Liver (tissue), 3 donors: ENCODE measurements at regions not wholly inside any gene's neighbourhood (a gene's known extent, or its start where the extent isn't known, plus 50 kb on each side); places are given as distances from the start of the nearest gene placed in this dataset.

Source experiments
- ATF3 ChIP-seq: IDR thresholded peaks from 2 replicates; pipeline ENCODE4 v1.6.1; 2016; ENCODE audit warnings: antibody characterized with exemption
- CTCF ChIP-seq: fragments of 150-350 bp; IDR thresholded peaks from 2 replicates; pipeline ENCODE4 v1.5.1; 2017; ENCODE audit warnings: improper control_type of control experiment, low read depth, low read length; ENCODE audit not compliant: missing input control
- FOXA1 ChIP-seq: IDR thresholded peaks from 2 replicates; pipeline ENCODE4 v1.6.1; 2016; ENCODE audit warnings: antibody characterized with exemption
- GABPA ChIP-seq, 2 donors: IDR thresholded peaks in 1 of 2; conservative IDR thresholded peaks in 1 of 2; 2 replicates each; pipeline ENCODE4 v1.6.1; 2016; ENCODE audit warnings: antibody characterized with exemption in 2 of 2, mild to moderate bottlenecking in 1 of 2, moderate library complexity in 1 of 2
- HNF4A ChIP-seq, 2 donors: conservative IDR thresholded peaks; 2 replicates each; pipeline ENCODE4 v1.6.1; 2016; ENCODE audit warnings: antibody characterized with exemption in 2 of 2, mild to moderate bottlenecking in 2 of 2
- MAX ChIP-seq: IDR thresholded peaks from 2 replicates; pipeline ENCODE4 v1.6.1; 2016; ENCODE audit warnings: antibody characterized with exemption
- RAD21 ChIP-seq, 2 donors: IDR thresholded peaks; 2 replicates each; pipeline ENCODE4 v1.6.1; 2016; ENCODE audit warnings: antibody characterized with exemption in 2 of 2, mild to moderate bottlenecking in 2 of 2
- RXRA ChIP-seq, 2 donors: IDR thresholded peaks; 2 replicates each; pipeline ENCODE4 v1.6.1; 2017 to 2018; ENCODE audit warnings: antibody characterized with exemption in 2 of 2, mild to moderate bottlenecking in 1 of 2
- SP1 ChIP-seq: IDR thresholded peaks from 2 replicates; pipeline ENCODE4 v1.6.1; 2018; ENCODE audit warnings: antibody characterized with exemption, mild to moderate bottlenecking
- TAF1 ChIP-seq: conservative IDR thresholded peaks from 2 replicates; pipeline ENCODE4 v1.6.1; 2016; ENCODE audit warnings: antibody characterized with exemption, mild to moderate bottlenecking
- YY1 ChIP-seq: IDR thresholded peaks from 2 replicates; pipeline ENCODE4 v1.6.1; 2016; ENCODE audit warnings: antibody characterized with exemption, mild to moderate bottlenecking
- ZBTB33 ChIP-seq: IDR thresholded peaks from 2 replicates; pipeline ENCODE4 v1.6.1; 2016; ENCODE audit warnings: antibody characterized with exemption
- donor health status: healthy.
- donor health status: healthy.

- TF ChIP-seq CTCF (no peak), ATF3 (no peak), MAX (no peak), RXRA (IDR thresholded peaks at IDR 0.05) (no peak), SP1 (no peak), GABPA (IDR thresholded peaks at IDR 0.05 in 1 of 2, conservative IDR thresholded peaks at IDR 0.05 in 1 of 2) (no peak), ZBTB33 (no peak), RAD21 (IDR thresholded peaks at IDR 0.05) (no peak), TAF1 (no peak), HNF4A (conservative IDR thresholded peaks at IDR 0.05) (no peak), YY1 (no peak), FOXA1 (no peak)
These were observed 327.9 kb upstream of the KHDRBS2 start for GRCh38 chr6:62613928-62614327.
